Right lobe of liver (tissue), 4 donors: ENCODE measurements at regions not wholly inside any gene's neighbourhood (a gene's known extent, or its start where the extent isn't known, plus 50 kb on each side); places are given as distances from the start of the nearest gene placed in this dataset.

Source experiments
- CTCF ChIP-seq, 4 donors: fragments of 200-600 bp in 3 of 4; fragments of 450-650 bp in 1 of 4; IDR thresholded peaks; one replicate each; pipeline versions ENCODE4 v1.5.1 to v1.8.0; 2016 to 2022; ENCODE audit warnings: antibody characterized with exemption in 4 of 4, mild to moderate bottlenecking in 2 of 4
- POLR2A ChIP-seq: fragments of 450-650 bp; IDR thresholded peaks from one replicate; pipeline ENCODE4 v1.6.1; 2017; ENCODE audit warnings: antibody characterized with exemption, mild to moderate bottlenecking
- donor health status: DM: no; HTN: no; CAD: no.
- donor health status: DM: no; HTN: no; CAD: no.
- donor health status: DM: no; HTN: yes; CAD: no.

DNA sequence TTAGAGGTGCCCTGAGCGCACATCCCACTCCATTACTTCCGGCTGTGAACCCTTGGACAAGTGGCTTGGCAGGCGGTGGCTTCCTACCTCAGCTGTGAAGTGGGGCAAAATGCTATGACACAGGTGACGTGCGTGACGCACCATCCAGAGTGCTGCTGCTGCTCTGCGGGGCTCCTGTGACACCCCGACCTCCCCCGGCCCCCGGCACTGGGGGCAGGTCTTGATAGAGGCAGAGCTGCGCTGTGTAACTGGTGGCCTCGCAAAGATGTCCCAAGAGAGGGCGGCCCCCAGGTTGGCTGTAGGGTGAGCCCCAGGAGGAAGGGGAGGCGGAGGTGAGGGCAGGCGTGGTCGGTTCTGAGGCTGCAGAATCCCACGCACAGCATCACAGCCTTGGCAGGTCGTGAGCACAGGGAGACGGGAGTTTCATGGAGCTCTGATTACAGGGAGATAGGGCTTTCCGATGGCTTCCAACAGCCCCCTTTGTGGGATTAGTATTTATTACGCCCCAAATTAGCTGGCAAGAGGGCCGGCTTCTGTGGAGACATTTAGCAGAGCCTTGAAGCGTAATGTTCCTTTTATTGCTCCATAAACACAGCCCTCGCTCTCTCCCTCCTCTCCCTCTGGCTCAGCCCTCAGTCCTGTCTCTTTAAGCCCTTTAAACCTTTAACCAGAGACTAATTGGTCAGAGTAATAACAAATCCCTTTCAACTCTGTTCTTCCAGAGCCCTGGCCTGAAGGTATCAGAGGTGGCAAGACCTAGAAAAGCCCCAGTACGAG is 328.1 kb downstream of the C16orf95 start:
- no peak for TF ChIP-seq CTCF (IDR thresholded peaks at IDR 0.05)
- no peak for TF ChIP-seq POLR2A
